Limb (tissue), 2 donors: ENCODE measurements at regions not wholly inside any gene's neighbourhood (a gene's known extent, or its start where the extent isn't known, plus 50 kb on each side); places are given as distances from the start of the nearest gene placed in this dataset.
"Not testable (repeated sequence)": the region's sequence is repeated elsewhere in the genome, so short reads cannot be mapped to it uniquely, and the experiment has no call there.

ENCODE experiments used
- DNase-seq, 2 donors: peaks; one replicate each; pipeline ENCODE4 v3.0.0-alpha.2; 2016; ENCODE audit errors: extremely low spot score in 2 of 2

DNA sequence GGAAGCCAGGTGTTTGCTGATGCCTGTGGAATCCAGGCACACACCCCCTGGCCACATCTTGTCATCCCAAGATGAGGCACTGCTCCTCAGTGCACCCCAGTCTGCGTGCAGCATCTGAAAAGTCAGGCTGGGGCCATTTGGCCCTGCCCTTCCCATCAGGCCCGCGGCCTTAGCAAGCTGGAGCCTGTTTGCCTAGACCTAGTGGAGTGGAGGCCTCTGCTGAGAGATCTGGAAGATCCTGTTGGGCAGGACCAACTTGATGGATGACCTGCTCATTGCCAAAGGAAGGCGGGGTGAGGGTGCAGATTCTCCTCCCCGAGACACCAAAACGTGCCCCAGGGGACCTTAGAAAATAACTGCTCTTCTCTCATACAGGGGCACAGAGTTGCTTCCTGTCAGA is 220.2 kb downstream of the SHQ1 start:
- DNase-seq, result peak in 1 of 2 donors; percentile 51

- DNase-seq, result no peak
Measured at GRCh38 chr3:72627271-72627670, 221.0 kb downstream of the SHQ1 start.

GRCh38 chr3:72625602-72626337 is 222.5 kb downstream of the SHQ1 start:
- no peak for DNase-seq

GRCh38 chr3:72624656-72625055 is 223.6 kb downstream of the SHQ1 start:
- DNase-seq, result no peak

DNA sequence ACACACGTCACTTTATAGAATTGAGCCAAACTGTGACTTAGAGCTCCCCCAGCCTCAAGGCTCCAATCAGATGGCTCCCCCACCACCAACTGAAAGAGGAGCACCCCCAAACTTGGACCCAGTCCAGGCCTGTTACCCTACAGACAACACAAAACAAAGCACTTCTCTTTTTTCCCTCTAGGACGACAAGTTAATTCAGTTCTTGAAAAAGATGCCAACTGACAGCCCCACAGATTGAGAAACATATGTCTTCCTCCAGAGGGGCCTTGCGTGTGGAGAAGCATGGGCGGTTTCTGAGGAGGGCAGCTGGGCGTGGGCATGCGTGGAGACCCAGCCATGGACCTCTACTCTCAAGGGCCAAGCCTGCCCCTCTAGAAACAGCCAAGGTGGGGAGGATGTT is 229.5 kb downstream of the SHQ1 start:
- DNase-seq, result no peak

DNA sequence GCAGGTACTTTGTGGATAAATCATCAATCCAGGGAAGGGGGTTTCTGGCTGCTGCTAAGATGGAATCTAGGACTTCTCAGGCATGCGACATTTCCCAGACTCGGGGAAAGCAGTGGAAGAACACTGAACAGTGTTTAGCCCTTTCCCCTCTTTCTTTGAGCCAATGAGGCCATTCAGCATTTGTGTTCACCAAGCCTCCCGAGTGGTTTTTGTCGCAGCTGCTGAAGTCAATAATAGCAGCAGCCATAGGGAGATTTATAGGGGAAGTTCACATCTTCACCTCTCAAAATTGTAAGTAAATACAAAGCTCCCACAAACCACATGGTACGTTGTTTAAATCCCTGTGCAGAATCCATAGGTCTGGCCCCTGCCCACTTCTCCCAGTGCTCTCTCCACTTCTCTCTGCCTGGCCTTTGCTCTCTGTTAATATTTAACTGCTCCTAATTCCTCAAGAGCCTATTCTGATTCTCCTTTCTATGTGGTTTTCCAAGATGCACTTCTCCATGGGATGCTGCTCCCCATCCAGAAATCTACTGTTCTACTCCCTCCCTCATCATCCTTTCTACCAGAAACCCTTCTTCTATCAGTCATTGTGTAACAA is 230.7 kb downstream of the SHQ1 start:
- DNase-seq, result peak in 1 of 2 donors; percentile 36

DNA sequence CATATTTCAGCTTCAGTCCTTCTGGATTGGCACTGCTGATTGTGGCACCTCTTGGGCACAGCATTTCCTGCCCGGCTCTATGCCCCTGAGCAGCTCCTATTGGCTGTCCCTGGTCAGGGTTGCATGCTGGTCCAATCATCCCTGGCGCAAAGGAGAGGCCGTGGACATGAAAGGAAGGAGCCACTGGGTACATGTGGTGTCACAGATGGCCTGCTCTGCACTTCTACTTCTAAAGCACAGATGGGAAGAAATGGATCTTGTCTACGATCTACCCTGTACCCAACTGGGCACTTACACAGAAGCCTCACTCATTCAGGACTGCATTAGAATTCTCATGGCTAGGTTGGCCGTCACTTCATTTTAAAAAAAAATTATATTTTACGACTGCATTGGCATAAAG is 232.5 kb downstream of the SHQ1 start:
- no peak for DNase-seq

DNA sequence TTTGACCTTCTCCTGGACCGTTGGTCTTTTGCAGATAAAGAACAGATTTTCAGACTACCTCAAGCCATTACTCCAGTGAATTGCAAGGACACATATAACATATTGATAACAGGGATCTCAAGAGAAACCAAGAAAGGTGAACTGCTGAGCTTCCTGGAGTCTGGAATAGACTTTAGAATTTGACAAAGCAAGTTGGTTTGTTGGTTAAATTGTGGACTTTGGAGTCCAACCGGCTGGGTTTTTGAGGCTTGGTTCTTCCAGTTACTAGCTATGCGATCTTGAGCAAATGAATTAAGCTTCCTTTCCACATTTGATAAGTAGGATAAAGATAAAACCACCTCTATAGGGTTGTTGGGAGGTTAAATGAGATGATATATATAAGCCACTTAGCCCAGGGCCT is 233.1 kb downstream of the SHQ1 start:
- DNase-seq, result no peak

DNA sequence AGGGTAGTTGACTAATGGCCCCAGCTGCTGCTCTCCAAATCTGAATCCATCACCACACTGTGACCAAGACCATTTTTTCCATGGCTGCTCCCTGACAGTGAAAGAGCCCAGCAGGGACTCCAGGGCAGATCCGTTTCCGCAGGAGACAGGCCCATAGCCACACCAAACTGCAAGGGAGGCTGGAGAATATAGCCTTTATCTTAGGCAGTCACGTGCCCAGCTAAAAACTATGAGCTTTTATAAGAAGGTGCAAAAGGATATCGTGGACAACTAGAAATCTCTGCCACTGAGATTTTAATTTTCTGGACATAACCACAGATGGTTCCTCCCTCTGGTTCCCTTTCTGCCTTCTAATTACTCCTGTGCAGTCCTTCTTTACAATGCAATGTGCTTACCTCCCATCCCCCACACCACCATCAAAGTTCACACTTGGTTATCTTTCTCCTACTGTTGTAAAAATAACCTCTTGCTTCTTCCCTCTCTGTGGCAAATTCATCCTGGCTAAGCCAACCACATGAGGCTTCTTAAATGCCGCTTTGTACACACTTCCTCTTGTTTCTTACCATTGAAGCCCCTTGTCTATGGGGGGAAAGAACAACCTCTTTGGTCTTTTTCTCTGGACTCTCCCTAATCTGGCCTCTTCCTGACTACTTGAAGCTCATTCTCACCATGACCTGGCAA is 233.7 kb downstream of the SHQ1 start:
- DNase-seq, result no peak

DNA sequence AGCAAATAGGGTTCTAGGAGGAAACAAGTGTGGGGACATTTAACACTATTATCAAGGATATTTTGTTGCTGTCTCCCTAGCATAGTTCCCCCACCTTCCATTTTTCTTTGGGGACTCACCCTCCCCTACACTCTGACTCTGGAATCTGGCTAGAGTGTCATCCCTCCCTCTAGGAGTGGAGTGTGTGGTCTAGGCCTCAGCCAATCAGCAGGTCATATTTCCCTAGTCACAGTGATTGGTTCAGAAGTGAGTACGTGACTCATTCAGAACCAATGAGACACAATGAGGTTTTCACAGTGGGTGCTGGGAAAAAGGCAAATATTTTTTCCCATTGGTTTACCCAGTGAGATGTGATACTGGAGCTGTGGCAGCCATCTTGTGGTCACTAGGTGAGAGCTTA is 234.4 kb downstream of the SHQ1 start:
- DNase-seq, result no peak

DNA sequence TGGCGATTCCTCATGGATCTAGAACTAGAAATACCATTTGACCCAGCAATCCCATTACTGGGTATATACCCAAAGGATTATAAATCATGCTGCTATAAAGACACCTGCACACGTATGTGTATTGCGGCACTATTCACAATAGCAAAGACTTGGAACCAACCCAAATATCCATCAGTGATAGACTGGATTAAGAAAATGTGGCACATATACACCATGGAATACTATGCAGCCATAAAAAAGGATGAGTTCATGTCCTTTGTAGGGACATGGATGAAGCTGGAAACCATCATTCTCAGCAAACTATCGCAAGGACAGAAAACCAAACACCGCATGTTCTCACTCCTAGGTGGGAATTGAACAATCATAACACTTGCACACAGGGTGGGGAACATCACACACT is 239.1 kb downstream of the SHQ1 start:
- not testable (repeated sequence) for DNase-seq

DNA sequence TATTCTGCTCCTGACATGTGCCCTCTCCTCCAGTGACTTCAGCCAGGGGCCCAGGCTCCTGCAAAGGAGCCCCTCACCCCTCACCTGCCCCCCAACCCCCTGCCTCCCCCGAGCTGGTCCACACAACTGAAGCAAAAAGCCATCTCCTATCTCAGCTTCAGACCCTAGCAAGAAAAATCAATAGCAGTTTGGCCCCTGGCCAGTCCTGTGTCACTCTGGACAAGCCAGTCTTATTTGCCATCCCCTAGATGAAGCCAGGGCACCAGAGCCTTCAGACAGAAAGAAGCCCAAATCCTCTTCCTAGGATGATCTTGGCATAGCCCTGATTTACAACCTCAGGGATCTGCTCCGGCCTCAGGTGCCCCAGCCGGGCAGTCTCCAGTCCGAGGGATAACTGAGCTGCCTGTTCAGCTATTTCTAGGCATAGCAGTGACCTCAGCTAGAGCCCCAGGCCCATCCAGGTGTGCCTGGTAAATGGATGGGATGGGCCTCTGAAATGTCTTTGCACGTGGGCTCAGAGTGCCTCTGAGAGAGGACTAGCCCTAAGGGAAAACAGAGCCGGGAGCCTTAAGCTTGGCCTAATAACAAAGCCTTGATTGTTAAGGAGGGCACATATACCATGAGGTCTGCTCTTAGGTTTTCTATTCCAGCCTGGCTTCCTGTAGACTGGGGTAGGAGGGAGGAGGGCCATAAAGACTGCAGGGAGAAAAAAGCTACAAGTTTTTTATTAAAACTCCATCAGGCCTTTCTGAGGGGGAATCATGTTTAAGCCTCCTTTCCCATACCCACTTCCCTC is 242.0 kb downstream of the SHQ1 start:
- no peak for DNase-seq

- no peak for DNase-seq
Measured at GRCh38 chr3:72604328-72604727, 243.9 kb downstream of the SHQ1 start.

DNA sequence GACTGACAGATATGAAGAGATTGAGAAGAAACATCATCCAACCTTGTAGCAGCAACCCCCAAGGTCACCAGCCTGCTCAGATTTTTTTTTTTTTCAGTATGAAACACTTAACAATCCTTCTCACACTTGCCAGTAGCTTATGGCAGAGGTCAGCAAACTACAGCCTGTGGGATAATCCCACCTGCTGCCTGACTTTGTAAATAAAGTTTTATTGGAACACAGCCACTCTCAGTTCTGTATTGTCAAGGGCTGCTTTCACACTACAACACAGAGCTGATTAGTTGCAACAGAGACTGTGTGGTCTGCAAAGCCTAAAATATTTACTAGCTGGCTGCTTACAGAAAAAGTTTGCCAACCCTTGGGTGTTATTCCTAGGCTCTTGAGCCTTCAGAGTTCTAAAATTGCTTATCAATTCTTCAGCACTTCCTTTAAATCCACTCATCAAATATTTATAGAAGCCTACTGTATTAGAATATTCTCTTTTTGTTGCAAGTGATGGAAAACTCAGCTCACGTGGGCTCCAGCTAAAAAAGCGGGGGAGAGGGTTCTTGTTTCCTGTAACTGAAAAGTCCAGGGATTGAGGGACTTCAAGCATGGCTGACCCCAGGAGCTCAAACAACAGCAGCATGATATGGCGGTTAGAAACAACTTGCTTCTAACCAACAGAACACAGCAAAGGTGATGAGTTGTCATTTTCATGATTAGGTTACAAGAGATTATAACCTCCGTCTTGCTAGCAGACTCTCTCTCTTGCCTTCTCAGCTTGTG is 246.1 kb downstream of the SHQ1 start:
- no peak for DNase-seq

DNA sequence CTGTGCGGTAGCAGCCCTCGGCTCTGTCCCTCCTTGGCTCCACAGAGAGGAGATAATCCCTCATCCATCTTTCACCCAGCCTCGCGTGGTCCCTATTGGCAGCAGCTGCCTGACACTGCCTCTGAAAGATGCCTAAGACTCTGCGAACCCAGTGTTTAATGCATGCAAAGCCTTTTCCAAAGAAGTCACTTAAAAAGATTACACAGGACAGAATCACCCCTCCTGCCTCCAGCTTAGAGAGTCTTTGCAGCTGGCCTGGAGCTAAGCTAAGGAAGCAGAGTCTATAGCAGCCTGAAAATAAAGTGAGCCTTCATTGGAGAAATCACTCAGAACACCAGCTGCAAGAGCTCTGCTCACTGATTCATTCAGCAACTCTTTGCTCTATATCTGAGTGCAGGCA is 247.2 kb downstream of the SHQ1 start:
- DNase-seq, result peak in 1 of 2 donors; percentile 43

GRCh38 chr3:72597756-72598195 is 250.5 kb downstream of the SHQ1 start:
- no peak for DNase-seq

- DNase-seq, result no peak
Measured at GRCh38 chr3:72597043-72597442, 251.2 kb downstream of the SHQ1 start.

GRCh38 chr3:72595927-72596610 is 252.2 kb downstream of the SHQ1 start:
- no peak for DNase-seq

GRCh38 chr3:72595376-72595775 is 252.9 kb downstream of the SHQ1 start:
- no peak for DNase-seq

DNA sequence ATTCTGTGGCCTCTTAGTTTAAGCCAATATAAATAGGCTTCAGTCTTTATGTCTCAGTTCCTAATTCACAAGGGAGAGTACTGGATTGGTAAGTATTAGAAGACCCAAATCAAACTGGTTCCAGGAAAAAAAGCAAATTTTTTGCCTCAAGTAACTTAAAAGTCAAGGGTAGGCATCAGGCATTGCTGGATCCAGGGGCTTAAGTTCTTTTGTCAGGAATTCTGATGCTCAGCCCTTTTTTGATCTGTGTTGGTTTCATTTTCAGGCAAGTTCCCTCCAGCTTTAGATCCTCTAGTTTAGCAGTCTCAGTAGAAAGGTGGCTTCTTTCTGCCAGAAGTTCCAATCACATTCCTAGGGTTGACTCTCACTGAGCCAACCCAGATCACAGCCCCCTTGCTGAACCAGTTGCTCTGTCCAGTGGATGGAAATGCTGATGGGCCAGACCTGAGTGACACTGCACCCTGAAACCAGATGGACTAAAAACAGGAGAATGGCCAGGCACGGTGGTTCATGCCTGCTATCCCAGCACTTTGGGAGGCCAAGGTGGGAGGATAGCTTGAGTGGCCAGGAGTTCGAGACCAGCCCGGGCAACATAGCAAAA is 253.5 kb downstream of the SHQ1 start:
- no peak for DNase-seq
